WTC11 (cell line): ENCODE measurements at regions not wholly inside any gene's neighbourhood (a gene's known extent, or its start where the extent isn't known, plus 50 kb on each side); places are given as distances from the start of the nearest gene placed in this dataset.
A peak's percentile ranks its signal among the peaks of the same experiment; 100 is the strongest.

ENCODE experiments used
- ATAC-seq: fragments of 200-7000 bp; cut with Tn5 transposase; 2 replicates; pipeline ENCODE4 v1.10.0; 2021; ENCODE audit warnings: mild to moderate bottlenecking, moderate library complexity
- CTCF ChIA-PET: fragments of 300-600 bp; sonication (Branson Sonifier 250); formaldehyde crosslinking; loops from one replicate; lab custom pipeline; 2021; ENCODE audit warnings: antibody characterized with exemption; lab: Charles Lee
- POLR2A ChIA-PET: fragments of 350-600 bp; sonication (Branson Sonifier 250); formaldehyde crosslinking; loops from one replicate; lab custom pipeline; 2021; ENCODE audit warnings: antibody characterized with exemption; lab: Charles Lee
- DNase-seq: peaks from one replicate; pipeline ENCODE4 v3.0.0; 2021; ENCODE audit warnings: low spot score
- H3K27ac Mint-ChIP-seq: 2 replicates; pipeline ENCODE4 v1.8.0; 2021; ENCODE audit warnings: mixed read lengths
- H3K27me3 Mint-ChIP-seq: 2 replicates; pipeline ENCODE4 v1.8.0; 2021; ENCODE audit warnings: low read depth, mild to moderate bottlenecking, moderate library complexity, mixed read lengths
- H3K36me3 Mint-ChIP-seq: 2 replicates; pipeline ENCODE4 v1.8.0; 2021; ENCODE audit warnings: mixed read lengths
- H3K4me1 Mint-ChIP-seq: 2 replicates; pipeline ENCODE4 v1.8.0; 2022; ENCODE audit warnings: mixed read lengths
- H3K4me3 Mint-ChIP-seq: 2 replicates; pipeline ENCODE4 v1.8.0; 2021; ENCODE audit warnings: mild to moderate bottlenecking, moderate library complexity, mixed read lengths
- H3K9me3 Mint-ChIP-seq: 2 replicates; pipeline ENCODE4 v1.8.0; 2021; ENCODE audit warnings: mixed read lengths
- AR ChIP-seq: fragments of 250-450 bp; sonication (Bioruptor Pico); IDR thresholded peaks from 2 replicates; pipeline ENCODE4 v1.9.0; 2021; ENCODE audit warnings: mild to moderate bottlenecking
- ATF6 ChIP-seq: sonication (generic); formaldehyde crosslinking; IDR thresholded peaks from 2 replicates; pipeline ENCODE4 v1.8.1; 2023; ENCODE audit warnings: mild to moderate bottlenecking, missing genetic modification reagents
- CREB1 ChIP-seq: sonication (generic); formaldehyde crosslinking; IDR thresholded peaks from 2 replicates; pipeline ENCODE4 v1.8.0; 2023; ENCODE audit warnings: mild to moderate bottlenecking, missing genetic modification reagents
- E2F4 ChIP-seq: sonication (generic); formaldehyde crosslinking; IDR thresholded peaks from 2 replicates; pipeline ENCODE4 v1.8.1; 2022; ENCODE audit warnings: low read depth, mild to moderate bottlenecking, moderate library complexity, missing genetic modification reagents, borderline replicate concordance
- GABPB1 ChIP-seq: sonication (generic); formaldehyde crosslinking; IDR thresholded peaks from 2 replicates; pipeline ENCODE4 v1.8.1; 2023; ENCODE audit warnings: mild to moderate bottlenecking, missing genetic modification reagents
- GRHL2 ChIP-seq: fragments of 250-450 bp; sonication (Bioruptor Pico); IDR thresholded peaks from 2 replicates; pipeline ENCODE4 v1.8.0; 2022; ENCODE audit warnings: mild to moderate bottlenecking, moderate library complexity; ENCODE audit not compliant: insufficient replicate concordance, severe bottlenecking
- NR2C2 ChIP-seq: sonication (generic); formaldehyde crosslinking; IDR thresholded peaks from 2 replicates; pipeline ENCODE4 v1.8.0; 2022; ENCODE audit warnings: mild to moderate bottlenecking, missing genetic modification reagents
- NR3C1 ChIP-seq: sonication (generic); formaldehyde crosslinking; conservative IDR thresholded peaks from 2 replicates; pipeline ENCODE4 v1.8.1; 2023; ENCODE audit warnings: low read depth, mild to moderate bottlenecking, missing genetic modification reagents
- OVOL2 ChIP-seq: fragments of 250-450 bp; sonication (Bioruptor Pico); IDR thresholded peaks from 2 replicates; pipeline ENCODE4 v1.9.0; 2021; ENCODE audit warnings: mild to moderate bottlenecking, borderline replicate concordance
- RELA ChIP-seq: sonication (generic); formaldehyde crosslinking; IDR thresholded peaks from 2 replicates; pipeline ENCODE4 v1.8.1; 2022; ENCODE audit warnings: missing genetic modification reagents, mild to moderate bottlenecking, borderline replicate concordance
- TCF7 ChIP-seq: sonication (generic); formaldehyde crosslinking; IDR thresholded peaks from 2 replicates; pipeline ENCODE4 v1.8.0; 2022; ENCODE audit warnings: mild to moderate bottlenecking, low read depth, missing genetic modification reagents, moderate library complexity
- TP53 ChIP-seq: sonication (generic); formaldehyde crosslinking; IDR thresholded peaks from 2 replicates; pipeline ENCODE4 v1.8.1; 2023; ENCODE audit warnings: mild to moderate bottlenecking, missing genetic modification reagents
- ZNF138 ChIP-seq: sonication (generic); formaldehyde crosslinking; conservative IDR thresholded peaks from 2 replicates; pipeline ENCODE4 v1.8.1; 2022; ENCODE audit warnings: mild to moderate bottlenecking, moderate library complexity, missing genetic modification reagents
- ZNF263 ChIP-seq: sonication (generic); formaldehyde crosslinking; IDR thresholded peaks from 2 replicates; pipeline ENCODE4 v1.8.1; 2022; ENCODE audit warnings: low read depth, mild to moderate bottlenecking, moderate library complexity, missing genetic modification reagents
- TF ChIP-seq, protein P1 (sequence below): sonication (generic); formaldehyde crosslinking; IDR thresholded peaks from 2 replicates; pipeline ENCODE4 v1.8.1; 2023; ENCODE audit warnings: mild to moderate bottlenecking, missing genetic modification reagents, borderline replicate concordance
- TF ChIP-seq, protein P2 (sequence below): sonication (generic); formaldehyde crosslinking; IDR thresholded peaks from 2 replicates; pipeline ENCODE4 v1.8.0; 2023; ENCODE audit warnings: missing genetic modification reagents
- TF ChIP-seq, protein P3 (sequence below): sonication (generic); formaldehyde crosslinking; IDR thresholded peaks from 2 replicates; pipeline ENCODE4 v1.8.1; 2022; ENCODE audit warnings: mild to moderate bottlenecking, missing genetic modification reagents, moderate library complexity, borderline replicate concordance
- TF ChIP-seq, protein P4 (sequence below): sonication (generic); formaldehyde crosslinking; IDR thresholded peaks from 2 replicates; pipeline ENCODE4 v1.8.1; 2023; ENCODE audit warnings: mild to moderate bottlenecking, moderate library complexity, missing genetic modification reagents

DNA sequence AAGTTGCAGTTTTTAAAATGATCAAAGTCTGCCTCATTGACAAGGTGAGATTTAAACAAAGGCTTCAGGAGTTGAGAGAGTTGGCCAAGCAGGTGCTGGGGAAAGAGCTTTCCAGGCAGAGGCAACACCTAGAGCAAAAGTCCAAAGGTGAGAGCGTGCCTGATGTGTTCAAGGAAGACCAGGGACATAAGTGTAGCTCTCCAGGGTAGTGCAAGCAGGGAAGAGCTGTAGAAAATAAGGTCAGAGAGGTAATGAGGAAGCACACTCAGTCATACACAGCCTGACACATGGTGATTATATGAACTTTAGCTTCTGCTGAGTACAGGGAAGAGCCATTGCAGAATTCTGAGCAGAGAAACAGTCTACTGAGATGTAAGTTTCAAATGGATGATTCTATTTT is 265.0 kb upstream of the NWD2 start:
- ChIA-PET CTCF (no interaction called here), POLR2A (no interaction called here)
- Mint-ChIP-seq H3K4me3 (no peak overlapping the region), H3K36me3 (no peaks in the 10 kb centered on the region), H3K9me3 (no peaks in the 10 kb centered on the region), H3K4me1 (no peaks in the 10 kb centered on the region), H3K27ac (no peak overlapping the region), H3K27me3 (no peaks in the 10 kb centered on the region)
- TF ChIP-seq TP53 (CRISPR knock-in tag) = no peak
- TF ChIP-seq ZNF263 (CRISPR knock-in tag) = no peak
- no peak for TF ChIP-seq E2F4 (CRISPR knock-in tag)
- TF ChIP-seq TCF7 (CRISPR knock-in tag) = no peak
- TF ChIP-seq AR = no peak
- TF ChIP-seq CREB1 (CRISPR knock-in tag) = no peak
- TF ChIP-seq GRHL2 (CRISPR knock-in tag) = no peak
- TF ChIP-seq GABPB1 (CRISPR knock-in tag) = no peak
- no peak for TF ChIP-seq OVOL2 (CRISPR knock-in tag)
- TF ChIP-seq, protein P1, sequence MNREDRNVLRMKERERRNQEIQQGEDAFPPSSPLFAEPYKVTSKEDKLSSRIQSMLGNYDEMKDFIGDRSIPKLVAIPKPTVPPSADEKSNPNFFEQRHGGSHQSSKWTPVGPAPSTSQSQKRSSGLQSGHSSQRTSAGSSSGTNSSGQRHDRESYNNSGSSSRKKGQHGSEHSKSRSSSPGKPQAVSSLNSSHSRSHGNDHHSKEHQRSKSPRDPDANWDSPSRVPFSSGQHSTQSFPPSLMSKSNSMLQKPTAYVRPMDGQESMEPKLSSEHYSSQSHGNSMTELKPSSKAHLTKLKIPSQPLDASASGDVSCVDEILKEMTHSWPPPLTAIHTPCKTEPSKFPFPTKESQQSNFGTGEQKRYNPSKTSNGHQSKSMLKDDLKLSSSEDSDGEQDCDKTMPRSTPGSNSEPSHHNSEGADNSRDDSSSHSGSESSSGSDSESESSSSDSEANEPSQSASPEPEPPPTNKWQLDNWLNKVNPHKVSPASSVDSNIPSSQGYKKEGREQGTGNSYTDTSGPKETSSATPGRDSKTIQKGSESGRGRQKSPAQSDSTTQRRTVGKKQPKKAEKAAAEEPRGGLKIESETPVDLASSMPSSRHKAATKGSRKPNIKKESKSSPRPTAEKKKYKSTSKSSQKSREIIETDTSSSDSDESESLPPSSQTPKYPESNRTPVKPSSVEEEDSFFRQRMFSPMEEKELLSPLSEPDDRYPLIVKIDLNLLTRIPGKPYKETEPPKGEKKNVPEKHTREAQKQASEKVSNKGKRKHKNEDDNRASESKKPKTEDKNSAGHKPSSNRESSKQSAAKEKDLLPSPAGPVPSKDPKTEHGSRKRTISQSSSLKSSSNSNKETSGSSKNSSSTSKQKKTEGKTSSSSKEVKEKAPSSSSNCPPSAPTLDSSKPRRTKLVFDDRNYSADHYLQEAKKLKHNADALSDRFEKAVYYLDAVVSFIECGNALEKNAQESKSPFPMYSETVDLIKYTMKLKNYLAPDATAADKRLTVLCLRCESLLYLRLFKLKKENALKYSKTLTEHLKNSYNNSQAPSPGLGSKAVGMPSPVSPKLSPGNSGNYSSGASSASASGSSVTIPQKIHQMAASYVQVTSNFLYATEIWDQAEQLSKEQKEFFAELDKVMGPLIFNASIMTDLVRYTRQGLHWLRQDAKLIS (CRISPR knock-in tag) = no peak
- TF ChIP-seq, protein P2, sequence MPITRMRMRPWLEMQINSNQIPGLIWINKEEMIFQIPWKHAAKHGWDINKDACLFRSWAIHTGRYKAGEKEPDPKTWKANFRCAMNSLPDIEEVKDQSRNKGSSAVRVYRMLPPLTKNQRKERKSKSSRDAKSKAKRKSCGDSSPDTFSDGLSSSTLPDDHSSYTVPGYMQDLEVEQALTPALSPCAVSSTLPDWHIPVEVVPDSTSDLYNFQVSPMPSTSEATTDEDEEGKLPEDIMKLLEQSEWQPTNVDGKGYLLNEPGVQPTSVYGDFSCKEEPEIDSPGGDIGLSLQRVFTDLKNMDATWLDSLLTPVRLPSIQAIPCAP = no peak
- no peak for TF ChIP-seq ZNF138 (CRISPR knock-in tag)
- TF ChIP-seq NR2C2 (CRISPR knock-in tag) = no peak
- ATAC-seq (no peak), DNase-seq (no peak)

- peaks cover 4% of the 10 kb centered on the region; the same call in 1 of the 2 replicates for H3K36me3 Mint-ChIP-seq
- peaks cover 6% of the 10 kb centered on the region for H3K27me3 Mint-ChIP-seq
- no peak for DNase-seq
- peaks cover 10% of the 10 kb centered on the region for H3K4me1 Mint-ChIP-seq
- H3K27ac Mint-ChIP-seq = 0 out of 2 replicates have a peak overlapping the region, but pooled peaks have one; percentile 43
- no peak overlapping the region for H3K4me3 Mint-ChIP-seq
- POLR2A ChIA-PET = no interaction called here
- CTCF ChIA-PET = no interaction called here
- ATAC-seq = no peak
- peaks cover 15% of the 10 kb centered on the region for H3K9me3 Mint-ChIP-seq
- TF ChIP-seq, protein P3, sequence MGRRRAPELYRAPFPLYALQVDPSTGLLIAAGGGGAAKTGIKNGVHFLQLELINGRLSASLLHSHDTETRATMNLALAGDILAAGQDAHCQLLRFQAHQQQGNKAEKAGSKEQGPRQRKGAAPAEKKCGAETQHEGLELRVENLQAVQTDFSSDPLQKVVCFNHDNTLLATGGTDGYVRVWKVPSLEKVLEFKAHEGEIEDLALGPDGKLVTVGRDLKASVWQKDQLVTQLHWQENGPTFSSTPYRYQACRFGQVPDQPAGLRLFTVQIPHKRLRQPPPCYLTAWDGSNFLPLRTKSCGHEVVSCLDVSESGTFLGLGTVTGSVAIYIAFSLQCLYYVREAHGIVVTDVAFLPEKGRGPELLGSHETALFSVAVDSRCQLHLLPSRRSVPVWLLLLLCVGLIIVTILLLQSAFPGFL (CRISPR knock-in tag) = no peak
- no peak for TF ChIP-seq ATF6 (CRISPR knock-in tag)
- TF ChIP-seq GABPB1 (CRISPR knock-in tag) = no peak
- TF ChIP-seq NR3C1 (CRISPR knock-in tag) = no peak
- TF ChIP-seq RELA = no peak
- TF ChIP-seq, protein P4, sequence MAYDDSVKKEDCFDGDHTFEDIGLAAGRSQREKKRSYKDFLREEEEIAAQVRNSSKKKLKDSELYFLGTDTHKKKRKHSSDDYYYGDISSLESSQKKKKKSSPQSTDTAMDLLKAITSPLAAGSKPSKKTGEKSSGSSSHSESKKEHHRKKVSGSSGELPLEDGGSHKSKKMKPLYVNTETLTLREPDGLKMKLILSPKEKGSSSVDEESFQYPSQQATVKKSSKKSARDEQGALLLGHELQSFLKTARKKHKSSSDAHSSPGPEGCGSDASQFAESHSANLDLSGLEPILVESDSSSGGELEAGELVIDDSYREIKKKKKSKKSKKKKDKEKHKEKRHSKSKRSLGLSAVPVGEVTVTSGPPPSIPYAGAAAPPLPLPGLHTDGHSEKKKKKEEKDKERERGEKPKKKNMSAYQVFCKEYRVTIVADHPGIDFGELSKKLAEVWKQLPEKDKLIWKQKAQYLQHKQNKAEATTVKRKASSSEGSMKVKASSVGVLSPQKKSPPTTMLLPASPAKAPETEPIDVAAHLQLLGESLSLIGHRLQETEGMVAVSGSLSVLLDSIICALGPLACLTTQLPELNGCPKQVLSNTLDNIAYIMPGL (CRISPR knock-in tag) = no peak
- no peak for TF ChIP-seq OVOL2 (CRISPR knock-in tag)
These were observed 254.2 kb upstream of the NWD2 start for GRCh38 chr4:36990128-36990872.
